Dermis blood vessel endothelial cell (primary cell): ENCODE measurements at regions not wholly inside any gene's neighbourhood (a gene's known extent, or its start where the extent isn't known, plus 50 kb on each side); places are given as distances from the start of the nearest gene placed in this dataset.

ENCODE experiments used
- DNase-seq: peaks from one replicate; pipeline ENCODE4 v3.0.0; 2010

- no peak for DNase-seq
These were observed 66.5 kb downstream of the RNF6 start for GRCh38 chr13:26155568-26155967.

GRCh38 chr13:26133851-26134250 lies 82.0 kb upstream of the SHISA2 start:
- no peak for DNase-seq

- peak; percentile 3 for DNase-seq
These were observed 81.5 kb upstream of the SHISA2 start for GRCh38 chr13:26133286-26133685.

DNA sequence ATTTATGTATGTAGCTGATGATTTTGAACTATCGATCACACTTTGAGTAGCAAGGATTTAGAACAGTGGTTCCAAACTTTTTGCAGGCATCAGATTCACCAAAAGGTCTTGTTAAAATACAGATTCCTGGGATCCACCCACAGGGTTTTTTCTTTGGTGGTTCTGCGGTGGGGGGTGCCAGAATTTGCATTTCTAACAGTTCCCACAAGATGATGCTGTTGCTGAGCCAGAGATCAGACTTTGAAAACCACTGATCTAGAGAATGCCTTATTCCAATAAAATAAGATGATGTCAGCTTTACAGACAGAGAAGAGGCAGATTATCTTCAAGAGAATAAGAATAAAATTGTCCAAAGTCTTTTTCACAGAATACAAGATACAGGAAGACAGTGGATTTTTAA lies 80.9 kb upstream of the SHISA2 start:
- DNase-seq, result peak; percentile 5

DNA sequence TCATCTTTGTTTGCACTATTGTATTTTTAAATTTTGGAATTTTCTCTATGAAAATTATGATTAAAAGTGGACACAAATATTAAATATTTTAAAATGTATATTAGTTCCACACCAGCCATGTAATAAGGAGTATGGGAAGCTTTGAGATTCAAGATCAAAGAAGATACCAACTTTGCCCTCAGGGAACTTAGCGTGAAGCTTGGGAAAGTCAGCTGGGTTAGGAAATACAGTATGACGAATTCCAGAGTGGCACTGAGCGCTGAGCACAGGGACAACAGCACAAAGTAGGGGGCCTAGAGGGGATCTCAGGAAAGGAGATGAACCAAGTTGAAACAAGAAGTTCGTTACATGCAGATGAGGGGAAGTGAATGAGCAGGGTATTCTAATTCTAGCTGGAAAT lies 76.9 kb upstream of the SHISA2 start:
- DNase-seq, result no peak

DNA sequence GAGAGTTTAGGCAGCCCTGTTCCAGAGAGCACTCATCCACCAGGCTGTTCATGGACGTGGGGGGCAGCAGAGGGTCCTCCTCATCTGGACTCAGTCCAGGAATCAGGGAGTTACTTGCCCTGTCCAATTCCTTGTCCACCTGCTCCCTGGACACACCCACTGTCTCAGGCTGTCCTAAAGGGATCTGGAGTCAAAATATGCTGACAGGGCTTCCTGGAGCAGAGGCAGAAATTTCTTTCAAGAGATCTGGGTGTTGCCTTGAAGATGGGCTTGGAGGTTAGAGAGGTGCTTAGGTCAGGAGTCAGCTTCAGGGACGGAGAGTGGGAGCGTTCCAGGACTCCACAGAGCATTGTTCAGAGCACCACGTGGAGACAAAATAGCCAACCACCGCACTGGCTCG lies 65.8 kb upstream of the SHISA2 start:
- no peak for DNase-seq

GRCh38 chr13:26112843-26113242 lies 61.0 kb upstream of the SHISA2 start:
- peak; percentile 7 for DNase-seq

GRCh38 chr13:26111797-26112196 lies 60.0 kb upstream of the SHISA2 start:
- no peak for DNase-seq
